Hepatocyte (in vitro differentiated cells): ENCODE measurements at regions not wholly inside any gene's neighbourhood (a gene's known extent, or its start where the extent isn't known, plus 50 kb on each side); places are given as distances from the start of the nearest gene placed in this dataset.

ENCODE experiments used
- EZH2 ChIP-seq: fragments of 200-600 bp; sonication (generic); IDR thresholded peaks from 2 replicates; pipeline ENCODE4 v1.6.1; 2016; ENCODE audit warnings: antibody characterized with exemption, mild to moderate bottlenecking, borderline replicate concordance
- EZH2phosphoT487 ChIP-seq: fragments of 200-600 bp; sonication (generic); IDR thresholded peaks from one replicate; pipeline ENCODE4 v1.6.1; 2018; ENCODE audit warnings: antibody characterized with exemption, mild to moderate bottlenecking, low read depth, moderate library complexity; ENCODE audit not compliant: unreplicated experiment, severe bottlenecking

GRCh38 chr3:117550766-117551165, 841.2 kb downstream of the TUSC7 start:
- no peak for TF ChIP-seq EZH2
- TF ChIP-seq EZH2phosphoT487: no peak
